HFF-Myc (cell line): ENCODE measurements at regions not wholly inside any gene's neighbourhood (a gene's known extent, or its start where the extent isn't known, plus 50 kb on each side); places are given as distances from the start of the nearest gene placed in this dataset.

Experiments
- DNase-seq: peaks from one replicate; pipeline ENCODE4 v3.0.0-alpha.2; 2011; ENCODE audit warnings: low read depth; ENCODE audit errors: extremely low read depth
- H3K4me3 ChIP-seq: replicated peaks from 2 replicates; pipeline ENCODE4 v1.5.1; 2011; ENCODE audit warnings: low read depth, mild to moderate bottlenecking, control low read depth, low read length
- TF ChIP-seq, protein P1 (sequence below): IDR thresholded peaks from 2 replicates; pipeline ENCODE4 v1.5.1; 2012; ENCODE audit warnings: mild to moderate bottlenecking, low read depth, low read length, control low read depth; ENCODE audit errors: missing control alignments

GRCh38 chr10:24104895-24105294 lies 104.0 kb upstream of the KIAA1217 start:
- DNase-seq: no peak
- TF ChIP-seq, protein P1, sequence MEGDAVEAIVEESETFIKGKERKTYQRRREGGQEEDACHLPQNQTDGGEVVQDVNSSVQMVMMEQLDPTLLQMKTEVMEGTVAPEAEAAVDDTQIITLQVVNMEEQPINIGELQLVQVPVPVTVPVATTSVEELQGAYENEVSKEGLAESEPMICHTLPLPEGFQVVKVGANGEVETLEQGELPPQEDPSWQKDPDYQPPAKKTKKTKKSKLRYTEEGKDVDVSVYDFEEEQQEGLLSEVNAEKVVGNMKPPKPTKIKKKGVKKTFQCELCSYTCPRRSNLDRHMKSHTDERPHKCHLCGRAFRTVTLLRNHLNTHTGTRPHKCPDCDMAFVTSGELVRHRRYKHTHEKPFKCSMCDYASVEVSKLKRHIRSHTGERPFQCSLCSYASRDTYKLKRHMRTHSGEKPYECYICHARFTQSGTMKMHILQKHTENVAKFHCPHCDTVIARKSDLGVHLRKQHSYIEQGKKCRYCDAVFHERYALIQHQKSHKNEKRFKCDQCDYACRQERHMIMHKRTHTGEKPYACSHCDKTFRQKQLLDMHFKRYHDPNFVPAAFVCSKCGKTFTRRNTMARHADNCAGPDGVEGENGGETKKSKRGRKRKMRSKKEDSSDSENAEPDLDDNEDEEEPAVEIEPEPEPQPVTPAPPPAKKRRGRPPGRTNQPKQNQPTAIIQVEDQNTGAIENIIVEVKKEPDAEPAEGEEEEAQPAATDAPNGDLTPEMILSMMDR: no peak

GRCh38 chr10:24113901-24114300 lies 95.0 kb upstream of the KIAA1217 start:
- TF ChIP-seq, protein P1: no peak
- H3K4me3 ChIP-seq: no peak overlapping the region
- DNase-seq: no peak

More at GRCh38 chr10:24104895-24105294, 104.0 kb upstream of the KIAA1217 start:
- H3K4me3 ChIP-seq: no peak overlapping the region

GRCh38 chr10:24114556-24114955 lies 94.4 kb upstream of the KIAA1217 start:
- TF ChIP-seq, protein P1: no peak
- no peak overlapping the region for H3K4me3 ChIP-seq
- DNase-seq: no peak

GRCh38 chr10:24115403-24115802 lies 93.5 kb upstream of the KIAA1217 start:
- TF ChIP-seq, protein P1: no peak
- no peak overlapping the region for H3K4me3 ChIP-seq
- no peak for DNase-seq

GRCh38 chr10:24118246-24118645 lies 90.7 kb upstream of the KIAA1217 start:
- no peak overlapping the region for H3K4me3 ChIP-seq
- TF ChIP-seq, protein P1: no peak
- DNase-seq: no peak

DNA sequence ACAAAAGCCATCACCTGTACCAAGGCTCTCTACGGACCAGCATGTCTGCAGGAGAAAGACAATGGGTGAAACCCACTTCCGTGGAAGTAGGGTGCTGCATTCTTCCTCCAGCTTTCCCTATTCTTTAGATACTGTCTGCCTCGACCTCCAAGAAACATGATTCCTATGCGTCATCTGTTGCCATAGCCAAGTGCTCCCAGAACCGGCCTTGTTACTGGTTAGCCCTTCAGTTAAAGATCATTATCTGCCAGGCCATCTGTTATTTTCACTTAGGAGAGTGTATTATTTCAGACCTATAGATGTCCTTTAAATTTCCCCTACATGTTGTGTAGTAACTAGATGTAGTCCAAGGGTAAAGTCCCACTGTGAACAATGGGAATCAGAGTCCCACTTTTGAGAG lies 89.0 kb upstream of the KIAA1217 start:
- H3K4me3 ChIP-seq: no peak overlapping the region
- TF ChIP-seq, protein P1: no peak
- no peak for DNase-seq

DNA sequence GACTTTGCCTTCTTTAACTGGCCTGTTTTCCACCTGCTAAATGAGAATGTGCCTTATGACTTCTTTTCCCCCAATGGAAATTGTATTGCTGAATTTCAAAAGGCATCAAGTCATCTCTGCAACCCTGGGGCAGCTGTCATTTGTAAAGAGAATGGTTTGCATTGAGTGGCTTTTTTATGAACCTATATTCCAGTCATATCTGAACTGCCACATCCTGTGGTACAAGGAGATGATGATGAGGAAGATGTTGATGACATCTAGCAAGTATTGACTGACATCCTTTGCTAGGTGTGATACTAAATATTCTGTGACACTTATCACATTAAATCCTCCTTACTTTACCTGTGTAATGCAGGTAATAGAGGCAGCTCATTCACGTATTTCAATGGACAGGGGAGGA lies 88.3 kb upstream of the KIAA1217 start:
- TF ChIP-seq, protein P1: no peak
- no peak for DNase-seq
- H3K4me3 ChIP-seq: no peak overlapping the region
